ENCODE measurements at regions not wholly inside any gene's neighbourhood (a gene's known extent, or its start where the extent isn't known, plus 50 kb on each side); places are given as distances from the start of the nearest gene placed in this dataset.
A peak's percentile ranks its signal among the peaks of the same experiment; 100 is the strongest.
"Not testable (repeated sequence)": the region's sequence is repeated elsewhere in the genome, so short reads cannot be mapped to it uniquely, and the experiment has no call there.

DNA sequence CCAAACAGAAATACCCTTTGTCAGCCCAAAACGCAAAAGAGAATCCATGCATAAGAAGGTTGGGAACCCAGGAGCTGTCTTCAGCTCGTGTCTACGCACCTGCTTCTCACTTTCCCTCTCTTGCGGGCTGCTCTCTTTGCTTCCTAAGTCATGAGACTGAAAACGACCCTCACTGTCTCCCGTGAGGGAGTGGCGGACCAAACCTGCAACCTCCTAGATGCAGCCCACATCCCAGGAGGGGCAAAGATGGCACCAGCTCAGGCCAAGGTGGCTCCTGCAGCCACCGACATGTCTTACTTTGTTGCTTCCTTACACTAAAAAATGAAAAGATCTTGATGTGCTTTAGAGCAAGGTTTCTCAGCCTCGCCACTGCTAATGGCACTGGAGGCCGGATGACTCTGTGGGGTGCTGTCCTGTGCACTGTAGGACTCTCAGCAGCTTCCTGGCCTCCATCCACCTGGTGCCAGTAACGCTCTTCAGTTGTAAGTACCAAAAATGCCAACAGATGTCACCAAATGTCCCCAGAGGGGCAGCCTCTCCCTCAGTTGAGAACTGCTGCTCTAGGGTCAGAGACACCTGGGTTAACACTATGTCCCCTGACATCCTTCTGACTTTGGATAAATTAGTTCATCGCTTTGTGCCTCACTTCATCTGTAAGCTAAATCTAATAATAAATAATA lies 179.8 kb upstream of the PFKP start:
- Histone ChIP-seq H3K36me3 (no peaks in the 10 kb centered on the region), H3K9me3 (ENCODE audit: low read depth) (no peaks in the 10 kb centered on the region), H3K4me2 (no peak overlapping the region), H3K9ac (no peak overlapping the region), H3F3A (ENCODE audit: low read depth) (no peaks in the 10 kb centered on the region), H3K27me3 (no peaks in the 10 kb centered on the region), H3K4me3 (no peak overlapping the region), H4K20me1 (ENCODE audit: low read depth) (no peaks in the 10 kb centered on the region), H3K79me2 (ENCODE audit: low read depth) (no peaks in the 10 kb centered on the region), H3K4me1 (no peaks in the 10 kb centered on the region), H2AFZ (replicated peaks) (no peak overlapping the region), H3K27ac (no peak overlapping the region)
- Mint-ChIP-seq H3K36me3 (no peaks in the 10 kb centered on the region), H3K27ac (no peak overlapping the region), H3K9me3 (no peaks in the 10 kb centered on the region), H3K4me1 (peaks cover 7% of the 10 kb centered on the region), H3K27me3 (ENCODE audit: insufficient read depth, low read depth) (peaks cover 12% of the 10 kb centered on the region), H3K4me3 (no peak overlapping the region)
- no peak for TF ChIP-seq EZH2 (IDR thresholded peaks at IDR 0.05)
- TF ChIP-seq EZH2phosphoT487 (IDR thresholded peaks at IDR 0.05) = no peak
- no peak for TF ChIP-seq CTCF (IDR thresholded peaks at IDR 0.05)
- no peak for DNase-seq (ENCODE audit: low spot score)

- Histone ChIP-seq H4K20me1 (ENCODE audit: low read depth) (no peaks in the 10 kb centered on the region), H3K27me3 (no peaks in the 10 kb centered on the region), H3K4me1 (no peaks in the 10 kb centered on the region), H3K9ac (no peak overlapping the region), H3K27ac (no peak overlapping the region), H3K36me3 (no peaks in the 10 kb centered on the region), H3F3A (ENCODE audit: low read depth) (no peaks in the 10 kb centered on the region), H3K79me2 (ENCODE audit: low read depth) (no peaks in the 10 kb centered on the region), H3K4me2 (no peak overlapping the region), H2AFZ (replicated peaks) (no peak overlapping the region), H3K4me3 (no peak overlapping the region), H3K9me3 (ENCODE audit: low read depth) (no peaks in the 10 kb centered on the region)
- H3K9me3 Mint-ChIP-seq = no peaks in the 10 kb centered on the region
- TF ChIP-seq CTCF (IDR thresholded peaks at IDR 0.05) = no peak
- TF ChIP-seq EZH2 (IDR thresholded peaks at IDR 0.05) = no peak
- no peak for TF ChIP-seq EZH2phosphoT487 (IDR thresholded peaks at IDR 0.05)
- H3K27ac Mint-ChIP-seq = no peak overlapping the region
- H3K4me1 Mint-ChIP-seq = peaks cover 7% of the 10 kb centered on the region
- H3K36me3 Mint-ChIP-seq = no peaks in the 10 kb centered on the region
- DNase-seq (ENCODE audit: low spot score) = no peak
- peaks cover 12% of the 10 kb centered on the region for H3K27me3 Mint-ChIP-seq (ENCODE audit: insufficient read depth, low read depth)
- no peak overlapping the region for H3K4me3 Mint-ChIP-seq
These were observed 180.7 kb upstream of the PFKP start for GRCh38 chr10:2886662-2887061.

DNA sequence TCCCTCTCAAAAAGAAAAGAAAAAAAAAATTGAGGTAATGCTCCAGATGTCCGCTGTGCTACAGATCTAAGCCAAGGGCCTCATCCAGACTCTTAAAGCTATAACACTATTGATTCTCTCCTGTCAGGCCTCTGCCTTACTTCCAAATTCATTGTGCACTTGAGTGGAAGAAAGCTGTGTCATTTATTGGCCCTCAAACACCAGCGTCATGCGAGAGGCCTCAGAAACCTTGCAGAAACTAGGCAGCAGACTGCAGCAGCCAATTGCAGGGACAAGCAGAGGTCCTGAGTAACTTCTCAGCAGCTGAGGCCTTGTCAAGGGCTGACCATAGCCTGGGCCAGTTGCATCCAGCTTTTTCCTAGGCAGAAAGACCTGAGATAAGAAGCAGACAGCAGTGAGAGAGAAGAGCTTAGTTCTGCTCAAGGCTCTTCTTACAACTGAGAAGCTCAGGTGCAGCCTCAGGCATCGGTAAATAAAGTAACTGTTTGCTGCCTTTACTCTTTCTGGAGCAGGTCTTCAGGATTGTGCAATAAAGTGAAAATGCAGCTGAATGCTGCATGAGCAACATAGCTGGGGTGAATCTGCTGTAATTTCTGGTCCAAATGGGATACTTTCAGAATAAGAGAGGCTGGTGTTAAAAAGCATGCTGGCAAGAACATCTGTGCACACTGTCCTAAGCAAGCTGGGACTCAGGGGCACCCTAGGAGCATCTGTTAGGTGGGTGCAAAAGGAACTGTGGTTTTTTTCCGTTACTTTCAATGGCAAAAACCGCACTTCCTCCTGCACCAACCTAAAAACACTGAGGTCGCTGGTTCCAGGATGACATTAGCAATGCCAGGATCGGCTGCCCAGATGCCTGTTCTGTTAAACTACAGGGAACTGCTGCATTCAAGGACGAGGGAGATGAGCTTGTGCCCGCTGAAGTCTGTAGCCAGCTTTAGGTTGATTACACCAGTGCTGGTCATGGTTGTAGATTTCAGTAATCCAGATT lies 181.8 kb upstream of the PFKP start:
- H3K27me3 Mint-ChIP-seq (ENCODE audit: insufficient read depth, low read depth) = peaks cover 10% of the 10 kb centered on the region
- TF ChIP-seq EZH2 (IDR thresholded peaks at IDR 0.05) = no peak
- H3K9me3 ChIP-seq (ENCODE audit: low read depth) = no peaks in the 10 kb centered on the region

GRCh38 chr10:2883983-2884540 lies 183.3 kb upstream of the PFKP start:
- not testable (repeated sequence) for H3K4me1 ChIP-seq; H3K36me3 ChIP-seq; H3K4me3 ChIP-seq; H3K9me3 Mint-ChIP-seq; DNase-seq (ENCODE audit: low spot score); H3K4me2 ChIP-seq; H3K4me1 Mint-ChIP-seq; H3K79me2 ChIP-seq (ENCODE audit: low read depth); H4K20me1 ChIP-seq (ENCODE audit: low read depth); H3K27me3 ChIP-seq; H3K27me3 Mint-ChIP-seq (ENCODE audit: insufficient read depth, low read depth); H3K36me3 Mint-ChIP-seq; H3K27ac ChIP-seq; H2AFZ ChIP-seq (replicated peaks); H3K9ac ChIP-seq; H3K9me3 ChIP-seq (ENCODE audit: low read depth); H3K4me3 Mint-ChIP-seq; H3F3A ChIP-seq (ENCODE audit: low read depth); H3K27ac Mint-ChIP-seq

More for the DNA sequence above, 181.8 kb upstream of the PFKP start:
- Mint-ChIP-seq H3K36me3 (no peaks in the 10 kb centered on the region), H3K9me3 (no peaks in the 10 kb centered on the region), H3K4me1 (no peaks in the 10 kb centered on the region), H3K4me3 (no peak overlapping the region), H3K27ac (peak overlapping the region; percentile 9)
- H3K9ac ChIP-seq = no peak overlapping the region
- H3K4me1 ChIP-seq = no peaks in the 10 kb centered on the region
- no peak overlapping the region for H3K27ac ChIP-seq
- no peaks in the 10 kb centered on the region for H3K79me2 ChIP-seq (ENCODE audit: low read depth)
- H2AFZ ChIP-seq (replicated peaks) = peak overlapping the region; percentile 50
- H3K4me2 ChIP-seq = no peak overlapping the region
- H3K4me3 ChIP-seq = no peak overlapping the region
- no peak for DNase-seq (ENCODE audit: low spot score)
- no peaks in the 10 kb centered on the region for H3K36me3 ChIP-seq
- H3K27me3 ChIP-seq = no peaks in the 10 kb centered on the region
- H4K20me1 ChIP-seq (ENCODE audit: low read depth) = no peaks in the 10 kb centered on the region
- no peaks in the 10 kb centered on the region for H3F3A ChIP-seq (ENCODE audit: low read depth)
